ENCODE measurements at regions not wholly inside any gene's neighbourhood (a gene's known extent, or its start where the extent isn't known, plus 50 kb on each side); places are given as distances from the start of the nearest gene placed in this dataset.

GRCh38 chr20:24056491-24056890 is 67.9 kb upstream of the GGTLC1 start:
- TF ChIP-seq POLR2A (IDR thresholded peaks at IDR 0.05) (no peak), EP300 (IDR thresholded peaks at IDR 0.05) (no peak)
- TF ChIP-seq, protein P1, sequence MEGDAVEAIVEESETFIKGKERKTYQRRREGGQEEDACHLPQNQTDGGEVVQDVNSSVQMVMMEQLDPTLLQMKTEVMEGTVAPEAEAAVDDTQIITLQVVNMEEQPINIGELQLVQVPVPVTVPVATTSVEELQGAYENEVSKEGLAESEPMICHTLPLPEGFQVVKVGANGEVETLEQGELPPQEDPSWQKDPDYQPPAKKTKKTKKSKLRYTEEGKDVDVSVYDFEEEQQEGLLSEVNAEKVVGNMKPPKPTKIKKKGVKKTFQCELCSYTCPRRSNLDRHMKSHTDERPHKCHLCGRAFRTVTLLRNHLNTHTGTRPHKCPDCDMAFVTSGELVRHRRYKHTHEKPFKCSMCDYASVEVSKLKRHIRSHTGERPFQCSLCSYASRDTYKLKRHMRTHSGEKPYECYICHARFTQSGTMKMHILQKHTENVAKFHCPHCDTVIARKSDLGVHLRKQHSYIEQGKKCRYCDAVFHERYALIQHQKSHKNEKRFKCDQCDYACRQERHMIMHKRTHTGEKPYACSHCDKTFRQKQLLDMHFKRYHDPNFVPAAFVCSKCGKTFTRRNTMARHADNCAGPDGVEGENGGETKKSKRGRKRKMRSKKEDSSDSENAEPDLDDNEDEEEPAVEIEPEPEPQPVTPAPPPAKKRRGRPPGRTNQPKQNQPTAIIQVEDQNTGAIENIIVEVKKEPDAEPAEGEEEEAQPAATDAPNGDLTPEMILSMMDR (IDR thresholded peaks at IDR 0.05) = no peak

All from upper lobe of left lung (tissue), 4 donors.